ENCODE measurements at regions not wholly inside any gene's neighbourhood (a gene's known extent, or its start where the extent isn't known, plus 50 kb on each side); places are given as distances from the start of the nearest gene placed in this dataset.

DNA sequence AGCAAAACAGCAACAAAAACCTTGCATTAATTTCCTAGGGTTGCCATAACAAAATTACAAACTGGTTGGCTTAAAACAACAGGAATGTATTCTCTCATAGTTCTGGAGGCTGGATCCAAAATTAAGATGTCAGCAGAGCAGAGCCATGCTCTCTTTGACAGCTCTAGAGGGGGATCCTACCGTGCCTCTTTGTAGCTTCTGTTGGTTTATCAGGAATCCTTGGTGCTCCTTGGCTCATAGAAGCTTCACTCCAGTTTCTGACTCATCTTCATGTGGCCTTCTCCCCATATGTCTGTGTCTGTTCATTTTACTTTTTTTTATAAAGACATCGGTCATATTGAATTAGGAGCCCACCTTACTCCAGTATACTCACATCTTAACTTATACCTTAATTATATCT lies 90.5 kb upstream of the POU2AF2 start:
- no peak for TF ChIP-seq POLR2AphosphoS5 (IDR thresholded peaks at IDR 0.05; ENCODE audit: low read depth, low read length)
- no peak for TF ChIP-seq TAF1 (IDR thresholded peaks at IDR 0.05; ENCODE audit: low read depth, low read length)
- no peak for TF ChIP-seq POU2F2 (IDR thresholded peaks at IDR 0.05; ENCODE audit: low read depth, low read length)
- TF ChIP-seq POLR2A (IDR thresholded peaks at IDR 0.05; ENCODE audit: low read depth, low read length), result no peak
- no peak for TF ChIP-seq PAX5 (IDR thresholded peaks at IDR 0.05; ENCODE audit: insufficient read depth, low read length, severe bottlenecking)
- no peak for TF ChIP-seq SPI1 (IDR thresholded peaks at IDR 0.05; ENCODE audit: low read depth, low read length)
- no peak for DNase-seq (ENCODE audit: insufficient read length, low spot score)
- no peak for FAIRE-seq

DNA sequence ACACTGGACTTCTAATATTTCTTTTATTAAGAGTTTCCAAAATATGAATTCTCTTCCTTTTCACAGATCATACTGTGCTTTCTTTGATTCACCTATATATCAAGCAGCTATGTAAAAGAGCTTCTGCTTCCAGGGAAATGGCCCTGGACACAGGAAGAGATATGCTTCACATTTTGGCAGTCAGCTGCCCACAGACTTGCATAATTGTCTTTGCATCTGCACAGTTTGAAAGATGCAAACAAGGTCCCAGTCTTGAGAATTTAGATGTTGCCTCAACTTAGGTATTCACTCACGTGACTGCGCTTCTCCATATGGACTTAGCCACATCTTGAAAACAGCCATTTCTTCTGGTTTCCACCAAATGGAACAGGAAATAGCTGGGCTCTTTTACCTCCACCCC lies 92.3 kb upstream of the POU2AF2 start:
- TF ChIP-seq POLR2AphosphoS5 (IDR thresholded peaks at IDR 0.05; ENCODE audit: low read depth, low read length), result no peak
- no peak for TF ChIP-seq POU2F2 (IDR thresholded peaks at IDR 0.05; ENCODE audit: low read depth, low read length)
- TF ChIP-seq TAF1 (IDR thresholded peaks at IDR 0.05; ENCODE audit: low read depth, low read length), result no peak
- TF ChIP-seq POLR2A (IDR thresholded peaks at IDR 0.05; ENCODE audit: low read depth, low read length), result no peak
- TF ChIP-seq PAX5 (IDR thresholded peaks at IDR 0.05; ENCODE audit: insufficient read depth, low read length, severe bottlenecking), result no peak
- TF ChIP-seq SPI1 (IDR thresholded peaks at IDR 0.05; ENCODE audit: low read depth, low read length), result no peak
- FAIRE-seq (no peak), DNase-seq (ENCODE audit: insufficient read length, low spot score) (no peak)

DNA sequence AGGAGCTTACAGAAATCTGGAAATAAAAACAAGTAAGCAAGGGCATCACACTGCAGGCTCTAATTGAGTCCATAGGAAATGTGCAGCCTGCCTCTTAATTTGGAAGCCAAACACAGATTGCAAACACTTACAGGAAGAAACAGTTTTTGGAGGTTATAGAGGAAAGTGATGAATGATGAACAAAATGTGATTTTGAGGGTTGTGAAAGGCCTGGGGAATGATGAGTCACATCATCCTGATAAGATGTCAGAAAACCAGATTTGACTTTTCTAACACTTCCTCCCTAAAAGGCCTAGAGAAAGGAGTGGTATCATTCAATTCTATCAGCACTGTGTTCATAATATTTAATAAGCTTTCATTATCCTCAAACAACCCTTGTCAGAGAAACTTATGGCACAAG lies 96.6 kb upstream of the POU2AF2 start:
- DNase-seq (ENCODE audit: insufficient read length, low spot score) (no peak), FAIRE-seq (no peak)
- TF ChIP-seq TAF1 (IDR thresholded peaks at IDR 0.05; ENCODE audit: low read depth, low read length) (no peak), POU2F2 (IDR thresholded peaks at IDR 0.05; ENCODE audit: low read depth, low read length) (no peak), SPI1 (IDR thresholded peaks at IDR 0.05; ENCODE audit: low read depth, low read length) (no peak)

DNA sequence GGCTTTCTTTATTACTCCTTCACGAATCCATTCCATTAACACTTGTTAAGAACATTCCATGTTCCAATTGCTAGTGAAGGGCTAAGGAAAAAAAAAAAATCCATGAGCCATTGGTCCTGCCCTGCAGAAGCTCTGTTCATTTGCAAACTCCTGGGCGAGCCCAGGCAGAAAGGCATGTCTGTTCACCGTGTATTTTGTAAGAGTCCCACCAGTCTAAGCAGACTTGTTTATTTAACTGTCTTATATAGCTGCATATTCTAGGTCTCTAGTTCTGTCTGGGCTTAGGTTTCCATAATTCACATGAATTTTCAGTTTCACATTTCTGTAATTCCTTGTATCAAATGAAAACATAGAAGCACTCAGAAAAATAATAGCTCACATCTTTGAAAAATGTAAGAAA lies 97.4 kb upstream of the POU2AF2 start:
- no peak for FAIRE-seq
- TF ChIP-seq PAX5 (IDR thresholded peaks at IDR 0.05; ENCODE audit: insufficient read depth, low read length, severe bottlenecking) (no peak), POLR2AphosphoS5 (IDR thresholded peaks at IDR 0.05; ENCODE audit: low read depth, low read length) (no peak), SPI1 (IDR thresholded peaks at IDR 0.05; ENCODE audit: low read depth, low read length) (no peak), POLR2A (IDR thresholded peaks at IDR 0.05; ENCODE audit: low read depth, low read length) (no peak), POU2F2 (IDR thresholded peaks at IDR 0.05; ENCODE audit: low read depth, low read length) (no peak), TAF1 (IDR thresholded peaks at IDR 0.05; ENCODE audit: low read depth, low read length) (no peak)
- no peak for DNase-seq (ENCODE audit: insufficient read length, low spot score)

DNA sequence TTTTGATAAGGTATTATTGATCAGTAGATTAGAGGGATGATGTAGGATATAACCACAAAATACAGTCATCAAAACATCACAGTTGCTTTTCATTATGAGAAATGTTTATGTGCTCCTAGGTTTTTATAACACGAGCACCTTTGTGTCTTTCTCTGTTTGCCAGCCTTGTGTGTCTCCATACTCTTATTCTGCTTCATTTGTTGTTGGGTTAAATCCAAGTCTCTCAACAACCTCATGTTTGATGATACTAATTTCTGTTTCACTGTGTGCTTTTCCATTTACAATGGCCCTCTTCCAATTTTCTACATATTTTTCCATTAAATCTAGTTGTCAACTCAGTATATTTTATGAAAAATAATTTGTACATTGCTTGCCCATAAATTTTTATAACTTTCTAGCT lies 107.7 kb upstream of the POU2AF2 start:
- DNase-seq (ENCODE audit: insufficient read length, low spot score), result no peak

DNA sequence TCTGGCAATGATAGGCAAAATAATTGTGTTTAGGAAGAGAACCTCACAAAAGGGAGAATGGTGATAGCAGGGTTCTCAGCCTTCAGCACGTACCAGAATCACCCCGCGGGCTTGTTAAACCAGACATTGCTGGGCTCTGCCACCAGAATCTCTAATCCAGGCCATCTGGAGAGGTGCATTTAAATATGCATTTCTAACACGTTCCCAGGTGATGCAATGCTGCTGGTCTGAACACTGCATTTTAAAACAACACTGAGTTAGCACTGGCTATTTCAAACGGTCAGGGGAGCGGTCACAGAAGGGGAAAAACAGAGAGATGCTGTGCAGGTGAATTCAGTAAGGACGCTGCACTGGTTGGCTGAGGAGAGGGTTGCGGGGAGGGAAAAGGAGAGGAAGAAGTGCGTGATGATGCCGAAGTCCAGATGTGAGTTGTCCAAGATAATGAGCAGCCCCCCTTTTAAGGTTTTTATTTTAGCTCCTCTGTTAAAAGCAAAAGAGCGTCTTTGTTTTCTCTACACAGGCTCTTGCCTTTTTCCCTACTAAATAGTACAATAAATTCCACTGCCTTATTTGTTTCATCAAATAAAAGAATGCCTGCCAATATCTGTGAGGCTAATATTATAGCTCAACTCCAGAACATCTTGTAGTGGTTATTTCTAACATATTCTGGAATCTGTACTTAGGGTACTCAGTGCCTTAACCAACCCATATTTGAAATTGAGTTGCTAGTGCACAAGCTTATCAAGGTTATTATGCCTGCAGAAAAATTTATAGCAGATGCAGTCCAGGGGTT lies 109.6 kb upstream of the POU2AF2 start:
- FAIRE-seq (no peak), DNase-seq (ENCODE audit: insufficient read length, low spot score) (no peak)
- TF ChIP-seq TAF1 (IDR thresholded peaks at IDR 0.05; ENCODE audit: low read depth, low read length) (no peak), POLR2AphosphoS5 (IDR thresholded peaks at IDR 0.05; ENCODE audit: low read depth, low read length) (no peak), SPI1 (IDR thresholded peaks at IDR 0.05; ENCODE audit: low read depth, low read length) (no peak), PAX5 (IDR thresholded peaks at IDR 0.05; ENCODE audit: insufficient read depth, low read length, severe bottlenecking) (no peak), POU2F2 (IDR thresholded peaks at IDR 0.05; ENCODE audit: low read depth, low read length) (no peak), POLR2A (IDR thresholded peaks at IDR 0.05; ENCODE audit: low read depth, low read length) (no peak)

More for the DNA sequence above, 107.7 kb upstream of the POU2AF2 start:
- no peak for TF ChIP-seq SPI1 (IDR thresholded peaks at IDR 0.05; ENCODE audit: low read depth, low read length)
- TF ChIP-seq POLR2A (IDR thresholded peaks at IDR 0.05; ENCODE audit: low read depth, low read length), result no peak
- TF ChIP-seq POLR2AphosphoS5 (IDR thresholded peaks at IDR 0.05; ENCODE audit: low read depth, low read length), result no peak
- no peak for TF ChIP-seq TAF1 (IDR thresholded peaks at IDR 0.05; ENCODE audit: low read depth, low read length)
- TF ChIP-seq POU2F2 (IDR thresholded peaks at IDR 0.05; ENCODE audit: low read depth, low read length), result no peak
- no peak for TF ChIP-seq PAX5 (IDR thresholded peaks at IDR 0.05; ENCODE audit: insufficient read depth, low read length, severe bottlenecking)
- FAIRE-seq, result no peak

DNA sequence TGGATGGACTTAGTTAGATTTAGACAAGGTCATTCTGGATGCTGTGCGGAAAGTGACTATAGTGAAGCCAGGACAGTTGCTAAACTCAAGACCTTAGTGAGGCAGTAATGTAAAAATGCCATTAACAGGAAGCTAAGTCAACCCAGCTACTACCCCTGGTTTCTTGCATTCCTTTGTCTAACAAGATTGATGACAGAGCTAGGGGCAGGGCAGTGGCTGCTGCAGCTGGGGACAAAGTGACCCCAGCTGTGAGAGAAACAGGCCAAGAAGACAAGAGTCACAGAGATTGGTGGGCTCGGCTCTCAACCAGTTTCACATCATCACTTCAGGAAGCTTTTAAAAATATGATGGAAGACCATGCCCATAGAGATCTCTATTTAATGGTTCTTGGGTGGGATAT lies 110.4 kb upstream of the POU2AF2 start:
- FAIRE-seq (no peak), DNase-seq (ENCODE audit: insufficient read length, low spot score) (no peak)
- no peak for TF ChIP-seq POU2F2 (IDR thresholded peaks at IDR 0.05; ENCODE audit: low read depth, low read length)
- no peak for TF ChIP-seq PAX5 (IDR thresholded peaks at IDR 0.05; ENCODE audit: insufficient read depth, low read length, severe bottlenecking)
- TF ChIP-seq SPI1 (IDR thresholded peaks at IDR 0.05; ENCODE audit: low read depth, low read length), result no peak
- no peak for TF ChIP-seq POLR2A (IDR thresholded peaks at IDR 0.05; ENCODE audit: low read depth, low read length)
- TF ChIP-seq POLR2AphosphoS5 (IDR thresholded peaks at IDR 0.05; ENCODE audit: low read depth, low read length), result no peak

DNA sequence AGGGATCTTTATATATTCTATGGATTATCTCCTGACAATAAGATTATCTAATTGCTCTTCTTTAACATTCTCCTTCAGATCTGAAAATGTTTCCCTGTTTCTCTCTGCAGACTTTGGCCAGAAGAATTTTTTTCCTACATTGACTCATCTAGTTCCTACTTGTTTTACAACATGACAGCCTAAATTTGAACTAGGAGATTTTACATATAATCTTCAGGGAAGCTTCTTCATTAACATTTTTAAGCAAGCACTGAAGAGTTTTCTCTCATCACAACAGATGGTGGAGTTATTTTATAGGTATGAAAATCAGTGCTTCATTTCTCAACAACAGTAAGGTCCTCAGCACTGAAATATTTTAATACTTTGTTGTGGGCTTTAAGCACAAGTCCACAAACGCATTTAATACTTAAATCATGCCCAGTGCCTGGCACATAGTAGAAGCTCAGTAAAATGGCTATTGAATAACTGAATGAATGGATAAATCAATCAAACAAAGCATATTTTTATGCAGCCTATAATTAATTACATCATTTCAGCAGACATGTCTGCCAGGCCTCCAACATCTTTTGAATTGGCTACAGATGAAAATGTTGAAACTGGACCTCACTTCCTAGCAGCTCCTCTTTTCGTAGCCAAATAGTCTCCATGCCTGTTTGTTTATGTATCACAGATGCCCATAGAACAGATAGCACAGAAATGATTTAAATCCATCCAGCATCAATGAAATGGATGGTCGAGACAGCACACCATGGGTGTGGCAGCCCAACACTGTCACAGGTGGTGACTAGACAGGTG lies 117.3 kb upstream of the POU2AF2 start:
- TF ChIP-seq PAX5 (IDR thresholded peaks at IDR 0.05; ENCODE audit: insufficient read depth, low read length, severe bottlenecking) (no peak), POLR2AphosphoS5 (IDR thresholded peaks at IDR 0.05; ENCODE audit: low read depth, low read length) (no peak), SPI1 (IDR thresholded peaks at IDR 0.05; ENCODE audit: low read depth, low read length) (no peak), POU2F2 (IDR thresholded peaks at IDR 0.05; ENCODE audit: low read depth, low read length) (no peak), POLR2A (IDR thresholded peaks at IDR 0.05; ENCODE audit: low read depth, low read length) (no peak), TAF1 (IDR thresholded peaks at IDR 0.05; ENCODE audit: low read depth, low read length) (no peak)
- FAIRE-seq (no peak), DNase-seq (ENCODE audit: insufficient read length, low spot score) (no peak)

DNA sequence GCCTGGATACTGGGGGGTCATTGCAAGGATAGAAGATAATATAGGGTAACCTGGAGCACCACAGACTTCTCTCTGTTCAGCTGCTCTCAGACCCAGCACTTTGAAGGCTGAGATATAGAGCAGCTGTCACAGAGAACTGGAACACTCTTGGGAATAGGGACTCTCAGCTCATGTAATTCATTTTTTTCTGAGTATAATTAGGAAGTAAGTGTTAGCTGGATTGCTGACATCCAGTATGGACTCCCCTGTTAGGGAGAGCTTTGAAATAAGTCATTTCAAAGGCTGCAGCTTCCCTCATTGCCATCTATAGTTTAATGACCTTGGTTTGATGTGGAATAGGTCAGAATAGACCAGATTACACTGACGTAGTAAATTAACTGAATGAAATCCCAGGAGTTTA lies 120.8 kb upstream of the POU2AF2 start:
- TF ChIP-seq PAX5 (IDR thresholded peaks at IDR 0.05; ENCODE audit: insufficient read depth, low read length, severe bottlenecking), result no peak
- DNase-seq (ENCODE audit: insufficient read length, low spot score) (no peak), FAIRE-seq (no peak)

All from GM12891 (cell line).